Psoas muscle (tissue), 7 donors: ENCODE measurements at regions not wholly inside any gene's neighbourhood (a gene's known extent, or its start where the extent isn't known, plus 50 kb on each side); places are given as distances from the start of the nearest gene placed in this dataset.

Experiments
- ATAC-seq, 4 donors: fragments of 200-7000 bp; cut with Tn5 transposase; one replicate each; pipeline ENCODE4 v1.9.1; 2020; ENCODE audit warnings: moderate library complexity in 3 of 4, mild to moderate bottlenecking in 2 of 4
- DNase-seq, 2 donors: peaks; one replicate each; pipeline ENCODE4 v3.0.0-alpha.2; 2020
- H3K27ac ChIP-seq: fragments of 200-600 bp; one replicate; pipeline ENCODE4 v1.8.0; 2022
- H3K27me3 ChIP-seq, 3 donors: fragments of 200-600 bp in 1 of 3; one replicate each; pipeline versions ENCODE4 v1.6.1 to v1.8.0; 2013 to 2022; ENCODE audit warnings: low read length in 2 of 3, mild to moderate bottlenecking in 2 of 3, moderate library complexity in 1 of 3; ENCODE audit not compliant: insufficient read depth in 3 of 3
- H3K36me3 ChIP-seq, 2 donors: fragments of 200-600 bp in 1 of 2; one replicate each; pipeline versions ENCODE4 v1.6.1 to v1.8.0; 2013 to 2022; ENCODE audit warnings: low read depth in 1 of 2, mild to moderate bottlenecking in 1 of 2, moderate library complexity in 1 of 2; ENCODE audit not compliant: insufficient read depth in 1 of 2
- H3K4me1 ChIP-seq: fragments of 200-600 bp; one replicate; pipeline ENCODE4 v1.8.0; 2022
- H3K4me3 ChIP-seq: fragments of 200-600 bp; one replicate; pipeline ENCODE4 v1.8.0; 2022; ENCODE audit warnings: mild to moderate bottlenecking
- H3K9me3 ChIP-seq: fragments of 200-600 bp; one replicate; pipeline ENCODE4 v1.8.0; 2022
- CTCF ChIP-seq: fragments of 200-600 bp; IDR thresholded peaks from one replicate; pipeline ENCODE4 v1.8.0; 2022; ENCODE audit warnings: antibody characterized with exemption
- WGBS, 3 donors: extraction: QIAGEN DNeasy Blood & Tissue Kit; methylation state at CpG; one replicate each; pipeline versions ENCODE4 v1.1.6 to v1.1.7; 2013; 5-methylcytosine and 5-hydroxymethylcytosine counted together
- intact Hi-C, 2 donors: fragments of 100-400 bp; cut with DNase I; formaldehyde crosslinking; loops; one replicate each; pipeline versions ENCODE4 v1.11.0 to v1.14.2; 2022
- donor health status: healthy with polysubstance abuse.
- donor health status: DM: no; HTN: no; CAD: no; lungs with moderate emphysema.
- donor health status: Bipolar disorder and iron deficiency.
- donor health status: healthy.
- donor health status: DM: yes; HTN: yes; CAD: no.
- donor health status: DM: no; HTN: no; CAD: no.
- donor health status: DM: yes; HTN: yes; CAD: no.

GRCh38 chrX:116276261-116276660, 105.7 kb downstream of the AGTR2 start:
- ATAC-seq: no peak
- Histone ChIP-seq H3K36me3 (no peaks in the 10 kb centered on the region), H3K4me3 (no peak overlapping the region), H3K4me1 (no peaks in the 10 kb centered on the region), H3K9me3 (no peaks in the 10 kb centered on the region), H3K27ac (no peak overlapping the region), H3K27me3 (peaks cover 0 to 10% (median 0%) of the 10 kb centered on the region in 3 donors)
- no peak for TF ChIP-seq CTCF
- DNase-seq: no peak
- WGBS, 3 donors: 21 to 28% (median 24%) methylated on average over 1 of the region's 1 CpG
- intact Hi-C loops: no loop called here

- intact Hi-C loops: no loop called here
- no peak for TF ChIP-seq CTCF
- no peaks in the 10 kb centered on the region for H3K4me1 ChIP-seq
- ATAC-seq (no peak), DNase-seq (no peak)
- H3K27ac ChIP-seq: no peak overlapping the region
- 57 to 64% (median 59%) methylated on average over 7 of the region's 7 CpGs for WGBS, 3 donors
- no peak overlapping the region for H3K4me3 ChIP-seq
- H3K36me3 ChIP-seq: no peaks in the 10 kb centered on the region
- peaks cover 0 to 10% (median 0%) of the 10 kb centered on the region in 3 donors for H3K27me3 ChIP-seq
- no peaks in the 10 kb centered on the region for H3K9me3 ChIP-seq
Observed at GRCh38 chrX:116277351-116278225, 107.0 kb downstream of the AGTR2 start.

- Histone ChIP-seq H3K27me3 (peaks cover 0 to 10% (median 0%) of the 10 kb centered on the region in 3 donors), H3K4me1 (no peaks in the 10 kb centered on the region), H3K27ac (no peak overlapping the region), H3K36me3 (no peaks in the 10 kb centered on the region), H3K4me3 (no peak overlapping the region), H3K9me3 (no peaks in the 10 kb centered on the region)
- TF ChIP-seq CTCF: no peak
- DNase-seq: no peak
- WGBS, 3 donors: 75 to 86% (median 80%) methylated on average over 3 of the region's 3 CpGs
- no peak for ATAC-seq
- intact Hi-C loops: no loop called here
Observed at GRCh38 chrX:116278826-116279225, 108.3 kb downstream of the AGTR2 start.

GRCh38 chrX:116281106-116281505, 110.6 kb downstream of the AGTR2 start:
- H3K27ac ChIP-seq: no peak overlapping the region
- no peaks in the 10 kb centered on the region for H3K4me1 ChIP-seq
- intact Hi-C loops: no loop called here
- no peak overlapping the region for H3K4me3 ChIP-seq
- H3K9me3 ChIP-seq: no peaks in the 10 kb centered on the region
- no peaks in the 10 kb centered on the region for H3K36me3 ChIP-seq
- H3K27me3 ChIP-seq: peaks cover 0 to 10% (median 0%) of the 10 kb centered on the region in 3 donors
- 73 to 100% (median 89%) methylated on average over 1 of the region's 1 CpG for WGBS, 3 donors
- TF ChIP-seq CTCF: no peak
- ATAC-seq (no peak), DNase-seq (no peak)
